ENCODE measurements at regions not wholly inside any gene's neighbourhood (a gene's known extent, or its start where the extent isn't known, plus 50 kb on each side); places are given as distances from the start of the nearest gene placed in this dataset.

DNA sequence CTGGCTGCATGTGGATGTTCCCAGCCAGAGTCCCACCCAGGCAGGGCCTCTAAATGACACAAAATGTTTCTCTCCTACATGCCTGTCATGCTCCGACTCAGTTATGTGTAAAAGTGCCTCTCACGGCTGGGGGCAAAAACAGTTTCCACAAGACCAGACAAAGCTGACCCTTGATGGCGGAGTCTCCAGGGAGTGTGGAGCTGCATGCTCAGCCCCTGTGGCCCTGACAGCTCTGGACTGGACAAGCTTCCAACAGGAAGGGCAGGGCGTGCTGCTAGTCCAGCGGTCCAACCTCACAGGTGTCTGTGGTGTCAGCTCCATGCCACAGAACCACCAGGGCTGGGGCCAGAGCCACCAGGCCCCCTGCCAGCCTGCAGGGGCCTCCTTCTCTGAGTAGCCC is 149.6 kb downstream of the CRYBB2 start:
- no peak overlapping the region for H3K4me3 ChIP-seq (ENCODE audit: low read depth, low read length)
- TF ChIP-seq, protein P1, sequence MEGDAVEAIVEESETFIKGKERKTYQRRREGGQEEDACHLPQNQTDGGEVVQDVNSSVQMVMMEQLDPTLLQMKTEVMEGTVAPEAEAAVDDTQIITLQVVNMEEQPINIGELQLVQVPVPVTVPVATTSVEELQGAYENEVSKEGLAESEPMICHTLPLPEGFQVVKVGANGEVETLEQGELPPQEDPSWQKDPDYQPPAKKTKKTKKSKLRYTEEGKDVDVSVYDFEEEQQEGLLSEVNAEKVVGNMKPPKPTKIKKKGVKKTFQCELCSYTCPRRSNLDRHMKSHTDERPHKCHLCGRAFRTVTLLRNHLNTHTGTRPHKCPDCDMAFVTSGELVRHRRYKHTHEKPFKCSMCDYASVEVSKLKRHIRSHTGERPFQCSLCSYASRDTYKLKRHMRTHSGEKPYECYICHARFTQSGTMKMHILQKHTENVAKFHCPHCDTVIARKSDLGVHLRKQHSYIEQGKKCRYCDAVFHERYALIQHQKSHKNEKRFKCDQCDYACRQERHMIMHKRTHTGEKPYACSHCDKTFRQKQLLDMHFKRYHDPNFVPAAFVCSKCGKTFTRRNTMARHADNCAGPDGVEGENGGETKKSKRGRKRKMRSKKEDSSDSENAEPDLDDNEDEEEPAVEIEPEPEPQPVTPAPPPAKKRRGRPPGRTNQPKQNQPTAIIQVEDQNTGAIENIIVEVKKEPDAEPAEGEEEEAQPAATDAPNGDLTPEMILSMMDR (conservative IDR thresholded peaks at IDR 0.05; ENCODE audit: low read depth, low read length) = no peak
- DNase-seq (ENCODE audit: low read depth) = no peak

DNA sequence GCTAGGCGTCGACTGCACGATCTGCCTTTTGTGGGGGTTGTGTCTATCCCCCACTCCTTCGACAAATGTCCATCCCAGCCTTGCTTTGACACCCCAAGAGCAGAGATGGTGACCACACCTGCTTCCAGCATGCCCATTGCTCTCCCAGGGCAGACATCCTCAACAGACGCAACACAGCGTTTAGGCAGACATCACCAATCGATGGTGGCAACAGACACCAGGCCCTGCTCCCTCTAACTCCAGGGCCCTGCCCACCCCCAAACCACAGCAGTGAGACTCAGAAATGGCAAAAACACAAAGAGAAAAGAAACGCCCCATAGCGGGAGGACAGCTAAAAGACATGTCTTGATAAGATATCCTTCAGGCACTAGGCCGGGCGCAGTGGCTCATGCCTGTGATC is 150.9 kb downstream of the CRYBB2 start:
- DNase-seq (ENCODE audit: low read depth) = no peak
- no peak overlapping the region for H3K4me3 ChIP-seq (ENCODE audit: low read depth, low read length)
- TF ChIP-seq, protein P1 (conservative IDR thresholded peaks at IDR 0.05; ENCODE audit: low read depth, low read length) = no peak

DNA sequence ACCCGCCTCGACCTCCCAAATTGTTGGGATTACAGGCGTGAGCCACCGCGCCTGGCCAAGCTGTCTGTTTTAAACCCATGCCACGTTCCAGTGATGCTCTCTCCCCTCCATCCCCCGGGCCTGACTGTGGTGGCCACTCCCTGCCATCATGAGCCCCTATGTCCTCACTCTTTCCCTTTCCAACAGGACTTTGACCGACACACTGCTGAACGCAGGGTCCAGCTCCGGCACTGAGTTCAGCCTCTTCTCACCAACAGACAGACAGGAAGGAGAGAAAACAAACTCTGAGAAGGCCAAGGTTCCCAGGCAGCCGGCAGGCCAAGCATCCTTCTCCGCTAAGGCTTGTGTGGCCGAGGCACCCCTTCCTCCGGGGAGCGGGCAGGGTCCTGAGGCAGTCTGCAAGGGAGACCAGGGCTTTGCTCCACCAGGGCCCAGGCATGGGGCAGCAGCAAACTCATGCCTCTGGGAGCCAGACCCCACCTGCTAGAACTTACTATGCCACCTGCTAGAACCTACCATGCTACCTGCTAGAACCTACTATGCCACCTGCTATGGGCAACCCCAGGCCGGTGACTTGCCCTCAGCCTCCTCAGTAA is 152.7 kb downstream of the CRYBB2 start:
- TF ChIP-seq, protein P1 (conservative IDR thresholded peaks at IDR 0.05; ENCODE audit: low read depth, low read length) = no peak
- DNase-seq (ENCODE audit: low read depth) = no peak
- no peak overlapping the region for H3K4me3 ChIP-seq (ENCODE audit: low read depth, low read length)

DNA sequence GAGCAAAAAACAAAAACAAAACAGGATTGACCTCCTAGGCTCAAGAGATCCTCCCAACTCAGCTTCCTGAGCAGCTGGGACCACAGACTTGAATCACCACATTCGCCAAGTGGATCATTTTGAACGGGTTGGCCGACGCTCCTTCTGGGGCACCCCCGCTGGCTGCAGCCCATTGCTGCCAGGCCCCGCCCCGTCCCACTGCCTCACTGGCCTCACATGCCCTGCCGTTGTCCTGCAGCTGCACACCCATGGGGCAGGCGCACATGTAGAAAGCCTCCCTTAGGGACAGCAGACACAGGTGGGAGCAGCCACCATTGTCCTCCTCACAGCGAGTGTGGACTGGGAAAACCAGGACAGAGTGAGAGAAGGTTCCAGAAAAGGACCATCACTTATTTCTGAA is 154.5 kb downstream of the CRYBB2 start:
- DNase-seq (ENCODE audit: low read depth) = no peak
- no peak overlapping the region for H3K4me3 ChIP-seq (ENCODE audit: low read depth, low read length)
- TF ChIP-seq, protein P1 (conservative IDR thresholded peaks at IDR 0.05; ENCODE audit: low read depth, low read length) = no peak

DNA sequence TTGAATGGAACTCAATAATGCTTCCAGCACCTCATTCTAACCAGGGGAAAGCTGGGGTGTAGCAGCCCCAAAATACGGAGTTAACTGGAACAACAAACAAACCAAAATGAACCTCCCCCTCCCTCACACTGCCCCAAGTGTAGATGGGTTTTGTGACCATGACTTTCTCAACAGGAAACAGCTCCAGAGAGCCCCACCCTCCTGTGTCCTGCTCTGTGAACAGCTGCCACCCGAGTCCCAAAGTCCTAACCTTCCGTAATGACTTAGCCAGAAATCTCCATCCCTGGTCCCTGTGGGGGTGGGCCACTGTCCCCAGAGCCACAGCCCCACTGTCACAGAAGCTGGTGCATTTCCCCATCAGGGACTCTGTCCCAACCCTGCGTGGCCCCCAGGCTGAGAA is 155.4 kb downstream of the CRYBB2 start:
- H3K4me3 ChIP-seq (ENCODE audit: low read depth, low read length) = no peak overlapping the region
- TF ChIP-seq, protein P1 (conservative IDR thresholded peaks at IDR 0.05; ENCODE audit: low read depth, low read length) = no peak
- no peak for DNase-seq (ENCODE audit: low read depth)

DNA sequence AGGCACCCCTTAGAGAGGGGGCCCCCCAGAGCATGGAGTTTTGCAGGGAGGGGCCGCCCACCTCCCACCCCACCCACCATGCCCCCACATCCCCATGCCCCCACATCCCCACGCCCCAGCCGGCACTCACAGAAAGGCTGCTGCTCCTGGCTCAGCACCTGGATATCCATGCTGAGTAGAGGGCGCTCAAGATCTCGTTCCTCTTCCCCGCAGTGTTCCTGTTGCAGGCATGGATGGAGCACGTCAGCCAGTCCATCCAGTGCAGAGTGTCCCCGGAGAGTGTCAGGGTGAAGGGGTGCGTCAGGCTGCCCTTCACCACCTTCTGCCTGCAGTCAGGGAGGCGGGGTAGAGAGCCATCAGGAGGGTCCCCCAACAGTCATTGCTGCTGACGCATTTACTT is 156.2 kb downstream of the CRYBB2 start:
- TF ChIP-seq, protein P1 (conservative IDR thresholded peaks at IDR 0.05; ENCODE audit: low read depth, low read length) = no peak
- no peak for DNase-seq (ENCODE audit: low read depth)
- H3K4me3 ChIP-seq (ENCODE audit: low read depth, low read length) = no peak overlapping the region

DNA sequence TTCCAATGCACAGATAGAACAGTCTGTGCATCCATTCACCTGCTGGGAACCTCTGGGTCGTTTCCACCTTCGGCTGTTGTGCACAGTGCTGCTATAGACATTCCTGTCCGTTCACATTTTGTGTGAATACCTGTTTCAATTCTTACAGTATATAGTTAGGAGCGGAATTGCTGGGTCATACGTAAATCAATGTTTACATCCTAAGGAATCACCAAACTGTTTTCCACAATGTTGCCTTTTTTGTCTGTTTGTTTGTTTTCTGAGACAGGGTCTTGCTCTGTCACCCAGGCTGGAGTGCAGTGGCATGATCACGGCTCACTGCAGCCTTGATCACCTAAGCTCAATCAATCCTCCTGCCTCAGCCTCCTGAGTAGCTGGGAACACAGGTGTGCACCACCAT is 158.3 kb downstream of the CRYBB2 start:
- no peak overlapping the region for H3K4me3 ChIP-seq (ENCODE audit: low read depth, low read length)
- no peak for DNase-seq (ENCODE audit: low read depth)
- TF ChIP-seq, protein P1 (conservative IDR thresholded peaks at IDR 0.05; ENCODE audit: low read depth, low read length) = no peak

Data from epithelial cell of proximal tubule (primary cell).